Posterior vena cava (tissue), 2 donors: ENCODE measurements at regions not wholly inside any gene's neighbourhood (a gene's known extent, or its start where the extent isn't known, plus 50 kb on each side); places are given as distances from the start of the nearest gene placed in this dataset.

Experiments used
- DNase-seq: peaks from one replicate; pipeline ENCODE4 v3.0.0-alpha.2; 2020; ENCODE audit warnings: low spot score
- intact Hi-C, 2 donors: fragments of 100-400 bp; cut with DNase I; formaldehyde crosslinking; loops; one replicate each; pipeline versions ENCODE4 v1.14.1 to v1.14.2; 2022 to 2023
- donor health status: DM: yes; HTN: yes; CAD: no.
- donor health status: DM: yes; HTN: yes; CAD: no.

DNA sequence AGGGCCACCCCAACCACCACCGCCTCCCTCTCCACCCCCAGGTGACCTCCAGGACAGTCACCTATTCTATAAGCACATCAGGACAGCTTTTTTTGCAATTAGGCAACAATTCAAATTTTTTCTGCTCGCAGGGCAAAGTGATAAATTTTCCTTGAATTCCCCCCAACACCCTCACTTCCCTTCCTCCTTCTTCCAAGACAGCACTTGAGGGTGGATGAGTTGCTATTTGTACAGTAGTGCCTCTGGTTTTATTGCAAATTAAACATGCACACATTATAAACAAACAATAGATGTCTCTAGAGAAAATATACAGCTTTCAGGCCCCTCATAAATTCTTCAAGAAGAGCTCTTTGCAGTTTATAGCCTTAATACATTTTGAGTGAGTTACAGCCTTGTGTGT is 80.9 kb upstream of the USP47 start:
- intact Hi-C loops = loop anchor here in 1 of 2 donors (10.0 kb wide), 1 partner anchor 236 kb away; no protein-coding TSS in a partner anchor
- no peak for DNase-seq

DNA sequence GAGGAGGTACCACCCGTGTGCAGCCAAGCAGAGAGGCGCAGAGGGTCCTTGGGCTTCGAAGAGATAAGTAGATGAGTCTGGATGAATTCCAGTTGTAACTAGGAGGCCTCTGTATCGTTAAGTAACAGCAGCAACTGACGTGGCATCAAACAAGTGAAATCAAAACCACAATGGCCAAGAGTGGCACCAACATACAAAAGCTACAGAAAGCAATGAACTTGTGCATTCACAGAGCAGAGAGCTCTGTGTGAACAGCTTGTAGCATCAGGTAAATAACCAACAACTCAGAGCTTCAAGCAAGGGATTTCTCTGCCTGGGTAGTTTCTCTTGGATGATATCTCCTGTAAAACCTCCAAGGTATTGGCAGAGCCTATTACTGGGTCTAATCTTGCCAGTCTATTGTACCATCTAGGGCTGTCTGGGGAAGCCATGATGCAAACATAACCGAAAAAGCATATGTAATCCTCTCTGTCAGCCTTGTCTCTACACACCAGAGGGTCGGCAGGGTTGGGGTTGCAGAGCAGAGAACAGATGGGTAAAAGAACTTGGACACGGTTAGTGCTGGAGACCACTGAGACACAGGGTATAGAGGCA is 83.1 kb upstream of the USP47 start:
- intact Hi-C loops = no loop called here
- no peak for DNase-seq

DNA sequence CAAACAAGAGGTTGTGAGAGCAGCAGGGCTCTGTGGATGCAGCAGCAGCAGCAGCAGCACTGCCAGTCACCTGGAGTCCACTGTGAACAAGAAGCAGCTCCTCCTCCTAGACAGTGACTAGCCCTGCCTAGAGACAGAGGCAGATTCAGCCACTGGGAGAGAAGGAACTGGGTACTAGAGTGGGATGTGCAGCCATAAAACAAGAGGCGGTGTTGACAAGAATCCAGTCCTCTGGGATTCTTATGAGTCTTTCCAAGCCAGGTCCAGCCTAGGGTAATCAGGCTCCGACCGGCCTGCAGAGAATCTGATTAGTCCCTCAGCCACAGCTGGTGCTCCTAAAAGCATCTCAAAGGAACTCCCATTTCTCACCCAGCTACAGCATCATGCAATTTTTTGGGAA is 83.9 kb upstream of the USP47 start:
- intact Hi-C loops = no loop called here
- DNase-seq = no peak

DNA sequence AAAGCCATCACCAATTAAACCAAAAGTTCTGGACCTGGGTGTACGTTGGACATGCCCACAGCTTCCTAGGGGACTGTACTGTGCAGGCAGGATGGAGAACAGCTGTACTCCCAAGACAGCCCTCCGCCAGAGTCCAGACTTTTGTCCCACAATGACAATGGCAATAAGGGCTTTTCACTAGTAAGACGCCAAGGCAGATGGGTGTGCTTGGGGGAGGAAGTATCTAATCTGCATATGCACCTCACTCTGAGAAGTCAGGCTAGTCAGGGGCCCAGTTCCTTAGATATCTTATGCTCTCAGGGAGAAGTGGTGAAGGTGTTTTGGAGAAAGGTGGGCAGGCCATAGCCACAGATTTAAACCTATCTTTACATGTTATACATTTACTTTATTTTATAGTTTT is 85.1 kb upstream of the USP47 start:
- intact Hi-C loops = no loop called here
- no peak for DNase-seq

DNA sequence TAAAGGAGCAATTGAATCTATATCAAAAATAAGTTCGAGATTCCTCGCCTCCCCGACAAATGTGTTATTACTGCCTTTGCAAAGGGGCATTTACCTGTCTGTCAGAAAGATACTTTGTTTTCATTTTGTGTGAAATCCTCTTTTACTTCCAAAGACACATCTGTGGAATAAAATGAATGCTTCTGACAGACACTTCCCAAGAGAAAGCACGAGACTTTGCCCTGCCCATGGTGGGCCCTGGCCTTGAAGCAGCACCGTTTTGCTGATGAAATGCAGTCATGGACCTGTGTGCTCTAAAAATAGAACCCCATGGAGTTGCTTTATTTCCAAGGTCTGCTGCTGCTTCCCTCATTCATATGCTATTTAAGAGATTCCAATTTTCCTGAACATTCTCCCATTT is 85.9 kb upstream of the USP47 start:
- intact Hi-C loops = no loop called here
- DNase-seq = no peak

DNA sequence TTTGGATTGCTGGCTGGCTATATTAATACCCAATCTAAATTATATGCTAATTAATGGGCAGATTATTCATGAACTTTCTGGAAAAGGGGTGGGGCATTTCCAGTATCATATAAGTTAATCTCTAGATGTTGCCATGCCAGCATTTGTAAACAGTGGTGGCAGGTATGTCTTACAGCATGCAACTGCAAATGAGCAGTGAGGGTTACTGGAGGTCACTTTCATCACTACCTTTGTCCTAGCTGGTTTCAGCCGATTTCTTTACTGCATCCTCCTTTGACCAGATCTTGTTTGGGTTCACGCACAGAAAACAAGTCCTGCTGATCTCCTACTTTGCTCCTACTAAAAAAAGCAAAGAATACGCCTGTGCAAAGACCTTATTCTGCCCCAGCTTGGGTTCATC is 89.1 kb upstream of the USP47 start:
- DNase-seq = no peak
- intact Hi-C loops = no loop called here

DNA sequence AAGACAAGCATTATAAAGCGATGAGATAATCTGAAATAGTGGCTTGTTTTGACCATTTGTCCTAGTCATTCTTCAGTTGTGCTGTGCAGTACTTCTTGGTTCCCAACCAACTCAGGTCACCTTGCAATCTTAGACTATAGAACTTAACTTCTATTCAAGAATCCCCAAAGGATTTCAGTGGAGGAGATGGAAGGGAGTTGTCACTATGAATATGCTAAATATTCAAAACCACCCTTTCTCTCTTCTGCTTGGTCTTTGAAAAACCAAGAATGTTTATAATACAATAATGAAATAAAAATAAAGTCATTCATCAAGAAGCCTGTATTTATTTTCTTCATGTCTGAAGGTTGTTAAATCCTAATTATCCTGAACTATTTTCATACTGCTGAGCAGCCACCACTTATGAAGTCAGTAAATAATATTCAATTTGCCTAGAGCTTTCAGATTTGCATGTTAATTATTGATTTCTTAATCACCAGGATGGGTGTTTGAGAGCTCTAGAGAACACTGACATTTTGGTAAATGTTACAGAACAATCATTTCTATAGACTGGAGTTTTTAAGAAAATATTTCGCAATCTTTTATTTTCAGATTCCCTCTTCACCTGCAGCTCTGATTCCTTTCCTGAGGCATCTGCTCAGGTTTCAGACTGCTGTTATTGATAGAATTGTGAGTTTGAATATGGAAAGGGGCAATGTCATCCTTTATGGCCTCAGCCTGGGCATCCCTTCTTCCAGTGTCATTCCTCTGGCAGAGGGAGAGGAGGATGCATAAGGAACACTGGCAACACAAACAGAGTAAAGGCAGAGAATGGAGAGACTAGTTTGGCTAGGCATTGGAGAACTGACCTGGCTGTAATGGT is 91.5 kb upstream of the USP47 start:
- no peak for DNase-seq
- intact Hi-C loops = no loop called here

DNA sequence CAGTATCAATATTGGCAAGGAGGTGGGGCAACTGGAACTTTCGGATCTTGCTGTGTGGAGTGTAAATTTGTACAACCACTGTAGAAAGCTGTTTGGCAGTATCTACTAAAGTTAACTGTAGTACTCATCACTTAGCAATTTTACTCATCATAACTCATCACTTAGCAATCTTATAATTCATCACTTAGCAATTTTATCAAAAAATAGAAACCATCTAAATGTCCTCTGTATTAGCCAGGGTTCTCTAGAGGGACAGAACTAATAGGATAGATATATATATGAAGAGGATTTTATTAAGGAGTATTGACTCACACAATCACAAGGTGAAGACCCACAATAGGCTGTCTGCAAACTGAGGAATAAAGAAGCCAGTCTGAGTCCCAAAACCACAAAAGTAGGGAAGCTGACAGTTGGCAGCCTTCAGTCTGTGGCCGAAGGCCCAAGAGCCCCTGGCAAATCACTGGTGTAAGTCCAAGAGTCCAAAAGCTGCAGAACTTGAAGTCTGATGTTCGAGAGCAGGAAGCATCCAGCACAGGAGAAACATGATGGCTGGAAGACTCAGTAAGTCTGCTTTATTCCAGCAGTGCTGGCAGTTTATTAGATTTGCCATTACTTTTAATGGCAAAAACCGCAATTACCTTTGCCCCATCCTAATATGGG is 92.9 kb upstream of the USP47 start:
- intact Hi-C loops = no loop called here
- no peak for DNase-seq

DNA sequence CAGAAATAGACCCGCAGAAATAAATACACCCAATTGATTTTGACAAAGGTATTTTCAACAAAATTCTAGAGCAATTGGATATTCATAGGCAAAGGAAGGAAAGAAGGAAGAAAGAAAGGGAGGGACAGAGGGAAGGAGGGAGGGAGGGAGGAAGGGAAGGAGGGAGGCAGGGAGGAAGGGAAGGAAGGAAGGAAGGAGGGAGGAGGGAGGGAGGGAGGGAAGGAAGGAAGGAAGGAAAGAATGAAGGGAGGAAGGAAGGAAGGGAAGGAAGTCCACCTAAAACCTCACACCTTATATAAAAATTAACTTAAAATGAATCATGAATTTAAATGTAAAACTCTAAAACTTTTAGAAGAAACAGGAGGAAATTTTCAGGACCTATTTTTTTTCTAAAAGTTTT is 94.2 kb upstream of the USP47 start:
- no peak for DNase-seq
- intact Hi-C loops = no loop called here

DNA sequence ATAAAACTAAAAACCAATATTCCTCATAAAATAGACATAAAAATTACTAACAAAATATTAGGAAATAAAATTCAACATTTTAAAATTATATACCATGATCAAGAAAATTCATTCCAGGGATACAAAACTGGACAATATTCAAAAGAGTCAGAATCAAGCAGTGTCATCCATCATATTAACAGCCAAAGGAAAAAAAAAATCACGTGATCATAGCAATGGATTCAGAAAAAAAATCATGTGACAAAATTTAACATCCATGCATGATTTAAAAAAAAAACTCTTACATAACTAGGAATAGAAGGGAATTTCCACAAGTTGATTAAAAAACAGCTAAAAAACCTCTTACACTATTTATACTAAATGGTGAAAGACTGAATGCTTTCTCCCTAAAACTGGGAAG is 95.3 kb upstream of the USP47 start:
- no peak for DNase-seq
- intact Hi-C loops = no loop called here

DNA sequence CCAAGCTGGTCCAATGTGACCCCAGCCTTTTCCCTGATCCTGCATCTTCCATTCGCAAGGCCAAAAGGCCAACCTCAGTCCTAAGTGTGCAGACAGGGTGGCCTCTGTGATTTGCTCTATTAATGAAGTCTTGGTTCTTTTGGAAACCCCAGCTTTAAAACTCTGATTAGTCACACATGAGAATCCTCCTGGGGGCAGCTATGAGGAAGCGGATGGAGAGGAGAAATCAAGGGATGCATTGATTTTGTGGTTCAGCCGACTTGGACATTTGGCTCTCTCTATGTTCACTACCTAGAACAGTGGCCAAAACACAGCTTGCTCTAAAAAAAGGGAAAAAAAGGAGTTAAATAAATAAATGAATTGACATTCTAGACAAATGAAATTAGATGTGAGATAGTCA is 98.6 kb upstream of the USP47 start:
- intact Hi-C loops = no loop called here
- DNase-seq = no peak

DNA sequence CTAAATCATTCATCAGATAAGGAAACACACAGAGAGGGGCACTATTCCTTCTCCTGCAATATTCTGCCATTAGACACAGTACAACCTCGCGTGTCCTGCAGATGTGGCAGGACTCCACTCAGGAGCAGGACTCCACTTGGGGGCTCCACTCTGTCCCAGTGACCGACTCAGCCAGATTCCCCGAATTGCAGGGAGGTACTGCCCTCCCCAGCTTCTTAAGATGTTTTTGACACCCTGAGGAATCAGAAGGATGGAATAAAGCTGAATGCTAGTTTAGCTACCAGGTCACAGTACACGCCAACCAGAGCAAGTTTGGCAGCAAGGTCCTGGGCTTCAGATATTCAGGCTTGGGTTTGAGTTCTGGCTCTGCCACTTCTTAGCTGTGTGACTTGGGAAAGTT is 99.3 kb upstream of the USP47 start:
- intact Hi-C loops = no loop called here
- no peak for DNase-seq

DNA sequence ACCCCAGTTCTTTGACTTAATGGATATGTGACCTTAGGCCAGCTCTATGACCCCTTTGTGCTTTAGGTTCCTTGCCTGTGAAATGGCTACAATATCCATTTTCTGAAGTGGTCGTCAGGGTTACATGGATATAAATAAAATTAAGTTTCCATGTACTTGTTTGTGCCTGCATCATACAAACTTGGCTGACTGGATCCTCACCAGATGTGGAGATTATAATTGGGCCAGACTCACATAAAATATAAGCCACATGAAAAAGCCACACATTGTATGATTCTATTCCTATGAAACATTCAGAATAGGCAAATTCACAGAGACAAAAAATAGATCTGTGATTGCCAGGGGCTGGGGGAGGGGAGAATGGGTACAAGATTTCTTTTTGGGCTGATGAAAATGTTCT is 100.9 kb upstream of the USP47 start:
- DNase-seq = no peak
- intact Hi-C loops = no loop called here

DNA sequence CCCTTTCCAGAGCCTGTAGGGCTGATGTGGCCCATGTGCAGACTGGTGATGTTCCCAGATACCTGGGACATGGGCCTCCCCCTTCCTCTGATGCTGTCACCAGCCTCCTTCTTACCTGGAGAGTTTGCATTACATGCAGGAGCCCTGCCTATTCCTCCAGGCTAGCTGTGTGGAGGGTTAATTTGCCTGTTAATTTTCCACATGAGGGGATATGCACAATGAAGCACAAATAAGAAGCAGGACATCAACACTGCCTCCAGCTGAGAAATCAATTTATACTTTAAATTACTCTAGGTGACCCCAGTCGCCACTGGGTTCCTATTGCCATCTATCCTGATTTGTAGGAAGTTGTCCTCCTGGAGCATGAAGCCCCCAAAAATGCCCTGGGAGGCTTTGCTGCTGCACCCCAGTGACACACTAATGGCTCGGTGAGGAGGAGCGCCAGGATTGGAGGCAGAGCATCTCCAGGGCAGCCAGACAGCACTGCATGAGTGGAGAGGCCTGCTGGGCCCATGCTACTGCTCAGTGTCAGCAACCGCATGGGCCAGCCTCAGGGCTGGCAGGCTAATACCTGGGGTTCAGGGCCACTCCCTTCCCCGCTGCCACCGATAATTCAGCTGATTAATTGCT is 101.6 kb upstream of the USP47 start:
- intact Hi-C loops = no loop called here
- DNase-seq = no peak

DNA sequence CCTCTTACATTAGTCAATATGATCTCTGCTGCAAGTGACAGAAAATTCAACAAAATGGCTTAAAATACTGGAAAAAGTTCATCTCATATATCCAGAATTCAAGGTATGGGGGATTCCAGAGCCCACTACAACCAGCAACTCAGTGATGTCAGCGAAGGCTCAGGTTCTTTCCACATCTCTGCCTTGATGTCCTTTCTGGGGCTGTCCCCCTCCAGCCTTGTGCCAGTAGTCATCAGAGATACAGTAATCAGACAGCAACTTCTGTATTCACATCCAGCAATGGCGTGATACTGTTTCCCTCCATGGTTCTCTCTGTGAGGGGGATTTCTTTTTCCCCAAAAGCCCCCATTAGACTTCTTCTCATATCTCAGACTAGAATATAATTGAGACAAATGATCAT is 103.4 kb upstream of the USP47 start:
- no peak for DNase-seq
- intact Hi-C loops = no loop called here

DNA sequence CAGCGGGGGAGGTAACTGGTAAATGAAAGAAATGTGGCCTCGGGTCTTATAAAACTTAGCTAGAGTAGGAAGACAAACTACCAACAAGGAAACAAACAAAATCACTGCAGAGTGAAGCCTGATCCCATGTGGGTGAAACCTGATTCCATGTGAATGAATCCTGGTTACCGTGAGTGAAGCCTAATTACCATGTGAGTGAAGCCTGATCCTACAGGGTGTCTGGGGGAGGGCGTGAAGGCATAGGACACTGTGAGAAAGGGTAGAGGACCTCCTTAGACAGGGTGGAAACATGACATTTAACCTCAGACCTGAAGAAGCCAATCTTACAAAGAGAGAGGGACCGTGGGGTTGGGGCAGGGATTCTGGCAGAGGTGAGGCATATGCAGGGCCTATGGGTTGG is 106.2 kb upstream of the USP47 start:
- intact Hi-C loops = no loop called here
- no peak for DNase-seq

DNA sequence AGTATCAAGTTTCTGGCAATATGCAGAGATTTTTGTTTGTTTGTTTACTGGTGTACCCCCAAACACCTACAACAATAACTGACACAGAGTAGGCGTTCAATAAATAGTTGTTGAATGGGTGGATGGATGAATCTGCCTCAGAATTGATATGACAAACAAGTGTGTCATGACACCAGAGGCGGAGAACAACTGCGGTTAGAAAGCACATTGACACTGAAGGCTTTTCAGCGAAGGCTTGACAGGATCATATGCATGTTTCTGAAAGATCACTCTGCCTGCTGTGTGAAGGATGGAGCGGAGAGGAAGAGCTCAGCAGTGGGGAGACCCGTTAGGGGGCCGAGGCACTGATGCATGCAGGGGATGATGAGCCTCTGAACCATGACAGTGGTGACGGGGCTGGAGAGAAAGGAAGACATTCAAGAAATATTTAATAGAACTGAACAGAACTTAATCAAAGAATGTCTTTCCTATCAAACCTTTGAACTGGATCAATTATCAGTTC is 108.5 kb upstream of the USP47 start:
- intact Hi-C loops = no loop called here

DNA sequence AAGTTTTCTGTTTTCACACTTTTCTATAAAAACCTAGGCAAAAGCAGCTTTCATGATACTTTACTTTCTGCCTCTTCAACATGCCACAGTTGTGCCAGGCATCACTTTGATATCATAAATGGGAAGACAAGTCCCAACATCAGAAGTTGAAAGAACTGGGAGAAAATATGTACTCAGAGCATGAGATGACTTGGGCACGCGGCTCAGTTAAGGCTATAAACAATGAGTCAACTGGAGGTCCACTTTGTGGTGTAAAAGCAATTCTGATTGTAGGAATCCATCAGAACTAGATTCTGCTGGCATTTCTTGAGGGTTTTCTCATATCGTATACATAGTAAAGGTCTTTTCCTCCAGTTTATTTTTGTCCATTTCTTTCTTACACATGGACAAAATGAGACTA is 109.7 kb upstream of the USP47 start:
- DNase-seq = no peak
- intact Hi-C loops = no loop called here

More for the DNA sequence above, 108.5 kb upstream of the USP47 start:
- DNase-seq = no peak

DNA sequence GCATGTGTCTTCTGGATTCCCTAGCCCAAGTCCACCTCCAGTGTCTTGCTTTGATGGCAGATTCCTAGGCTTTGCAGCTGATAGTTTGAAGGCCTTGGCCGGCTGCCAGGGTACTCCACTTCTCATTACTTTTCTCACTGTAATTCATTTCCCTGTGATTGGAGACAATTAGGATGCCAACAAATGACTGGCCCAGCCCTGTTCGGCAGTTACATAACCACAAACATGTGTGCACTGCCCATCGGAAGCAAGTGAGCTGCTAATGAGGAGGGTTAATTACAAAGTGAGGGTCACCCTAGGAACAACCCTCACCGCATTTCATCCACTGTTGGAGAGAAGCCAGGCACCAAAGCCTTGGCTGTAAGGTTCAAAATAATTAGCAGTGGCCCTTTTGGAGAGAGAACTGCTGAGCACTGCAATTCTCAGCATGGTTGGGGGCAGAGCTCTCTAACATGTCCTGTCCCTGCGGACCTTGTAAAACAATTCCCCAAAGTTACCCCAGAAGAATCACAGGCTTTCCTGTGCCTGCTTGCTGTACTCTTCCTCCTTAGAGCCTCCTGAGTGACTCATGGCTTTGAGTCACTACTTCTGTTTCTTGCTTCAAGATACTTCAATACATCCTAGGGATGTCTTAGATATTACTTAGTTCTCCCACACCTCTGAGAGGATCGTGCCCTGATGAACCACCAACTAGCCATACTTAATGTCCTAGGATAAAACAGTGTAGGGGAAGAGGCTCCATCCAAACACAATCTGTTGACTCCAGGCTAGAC is 109.7 kb upstream of the GALNT18 start:
- DNase-seq = no peak
- intact Hi-C loops = no loop called here
